DND-41 (cell line): ENCODE measurements at regions not wholly inside any gene's neighbourhood (a gene's known extent, or its start where the extent isn't known, plus 50 kb on each side); places are given as distances from the start of the nearest gene placed in this dataset.

Experiments
- ATAC-seq: fragments of 200-7000 bp; cut with Tn5 transposase; 3 replicates; pipeline ENCODE4 v1.9.1; 2021; ENCODE audit warnings: low read depth; ENCODE audit not compliant: insufficient read depth
- DNase-seq: peaks from one replicate; pipeline ENCODE4 v3.0.0-alpha.2; 2020
- H2AFZ ChIP-seq: 2 replicates; pipeline ENCODE4 v1.6.0; 2012; ENCODE audit warnings: low read depth, low read length
- H3K27ac ChIP-seq: 2 replicates; pipeline ENCODE4 v1.5.1; 2012; ENCODE audit warnings: low read length, inconsistent platforms
- H3K27me3 ChIP-seq: fragments of 200-600 bp; sonication (generic); 2 replicates; pipeline ENCODE4 v1.6.0; 2012; ENCODE audit warnings: low read length, mild to moderate bottlenecking, inconsistent platforms; ENCODE audit not compliant: insufficient read depth, poor library complexity
- H3K36me3 ChIP-seq: 2 replicates; pipeline ENCODE4 v1.5.1; 2012; ENCODE audit warnings: low read length, inconsistent platforms; ENCODE audit not compliant: insufficient read depth
- H3K4me1 ChIP-seq: 2 replicates; pipeline ENCODE4 v1.5.1; 2012; ENCODE audit warnings: mild to moderate bottlenecking, low read length; ENCODE audit not compliant: insufficient read depth
- H3K4me2 ChIP-seq: 2 replicates; pipeline ENCODE4 v1.6.0; 2012; ENCODE audit warnings: mild to moderate bottlenecking, moderate library complexity, low read length, inconsistent platforms; ENCODE audit not compliant: insufficient read depth
- H3K4me3 ChIP-seq, 2 experiments: fragments of 200-600 bp in 1 of 2; shearing (Covaris generic) in 1 of 2; 2 replicates each; pipeline ENCODE4 v1.5.1; 2012 to 2016; ENCODE audit warnings: inconsistent platforms in 2 of 2, low read length in 2 of 2, mild to moderate bottlenecking in 2 of 2, low read depth in 1 of 2, moderate library complexity in 1 of 2
- H3K79me2 ChIP-seq: 2 replicates; pipeline ENCODE4 v1.6.0; 2012; ENCODE audit warnings: low read length, inconsistent platforms; ENCODE audit not compliant: insufficient read depth
- H3K9ac ChIP-seq: 2 replicates; pipeline ENCODE4 v1.6.0; 2012; ENCODE audit warnings: low read depth, mild to moderate bottlenecking, inconsistent platforms, low read length, moderate library complexity
- H3K9me3 ChIP-seq: 2 replicates; pipeline ENCODE4 v1.5.1; 2012; ENCODE audit warnings: low read length, moderate library complexity, mild to moderate bottlenecking, inconsistent platforms; ENCODE audit not compliant: insufficient read depth, severe bottlenecking
- H4K20me1 ChIP-seq: 2 replicates; pipeline ENCODE4 v1.6.0; 2012; ENCODE audit warnings: low read length; ENCODE audit not compliant: insufficient read depth
- EZH2 ChIP-seq: IDR thresholded peaks from 3 replicates; pipeline ENCODE4 v1.6.1; 2012; ENCODE audit warnings: borderline replicate concordance, low read depth, mild to moderate bottlenecking, moderate library complexity, low read length, inconsistent platforms; ENCODE audit not compliant: severe bottlenecking
- TF ChIP-seq, protein P1 (sequence below): IDR thresholded peaks from 2 replicates; pipeline ENCODE4 v1.5.1; 2012; ENCODE audit warnings: borderline replicate concordance, low read length, moderate library complexity, mild to moderate bottlenecking; ENCODE audit not compliant: poor library complexity, severe bottlenecking; ENCODE audit errors: extremely low read depth

DNA sequence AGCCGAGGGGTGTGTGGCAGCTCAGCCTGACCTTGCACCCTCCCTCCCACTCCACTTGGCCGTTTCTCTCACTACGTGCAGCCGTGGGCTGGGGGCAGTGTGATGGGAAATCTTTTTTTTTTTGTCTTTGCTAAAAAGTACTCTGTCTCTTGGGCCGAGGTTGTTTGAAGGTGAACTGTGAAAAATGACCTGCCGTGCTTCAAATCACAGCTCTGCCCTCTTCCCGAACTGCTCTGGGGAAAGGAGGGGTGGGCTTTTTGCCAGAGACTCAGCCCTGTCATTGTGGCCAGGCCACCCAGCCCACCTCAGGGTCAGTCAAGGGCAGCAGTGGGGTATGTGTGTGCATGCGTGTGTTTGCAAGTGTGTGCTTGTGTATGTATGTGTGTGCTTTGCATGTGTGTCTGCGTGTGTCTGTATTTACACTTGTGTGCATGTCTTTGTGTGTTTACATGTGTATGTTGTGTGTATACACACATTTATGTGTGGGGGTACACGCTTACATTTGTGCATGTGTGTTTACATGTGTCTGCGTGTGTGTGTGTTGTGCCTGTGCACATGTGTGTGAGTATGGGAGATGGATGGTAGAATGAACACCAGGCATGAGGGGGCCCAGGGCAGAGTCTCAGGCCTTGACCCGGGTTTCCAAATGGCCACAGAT, 61.3 kb upstream of the HAAO start:
- Histone ChIP-seq H3K27ac (no peak overlapping the region), H3K4me2 (no peak overlapping the region), H2AFZ (no peak overlapping the region), H3K4me3 (no peak overlapping the region), H3K27me3 (no peaks in the 10 kb centered on the region), H3K36me3 (no peaks in the 10 kb centered on the region), H3K9me3 (no peaks in the 10 kb centered on the region), H4K20me1 (no peaks in the 10 kb centered on the region), H3K9ac (no peak overlapping the region), H3K4me1 (no peaks in the 10 kb centered on the region), H3K79me2 (no peaks in the 10 kb centered on the region)
- DNase-seq (no peak), ATAC-seq (no peak)
- TF ChIP-seq, protein P1, sequence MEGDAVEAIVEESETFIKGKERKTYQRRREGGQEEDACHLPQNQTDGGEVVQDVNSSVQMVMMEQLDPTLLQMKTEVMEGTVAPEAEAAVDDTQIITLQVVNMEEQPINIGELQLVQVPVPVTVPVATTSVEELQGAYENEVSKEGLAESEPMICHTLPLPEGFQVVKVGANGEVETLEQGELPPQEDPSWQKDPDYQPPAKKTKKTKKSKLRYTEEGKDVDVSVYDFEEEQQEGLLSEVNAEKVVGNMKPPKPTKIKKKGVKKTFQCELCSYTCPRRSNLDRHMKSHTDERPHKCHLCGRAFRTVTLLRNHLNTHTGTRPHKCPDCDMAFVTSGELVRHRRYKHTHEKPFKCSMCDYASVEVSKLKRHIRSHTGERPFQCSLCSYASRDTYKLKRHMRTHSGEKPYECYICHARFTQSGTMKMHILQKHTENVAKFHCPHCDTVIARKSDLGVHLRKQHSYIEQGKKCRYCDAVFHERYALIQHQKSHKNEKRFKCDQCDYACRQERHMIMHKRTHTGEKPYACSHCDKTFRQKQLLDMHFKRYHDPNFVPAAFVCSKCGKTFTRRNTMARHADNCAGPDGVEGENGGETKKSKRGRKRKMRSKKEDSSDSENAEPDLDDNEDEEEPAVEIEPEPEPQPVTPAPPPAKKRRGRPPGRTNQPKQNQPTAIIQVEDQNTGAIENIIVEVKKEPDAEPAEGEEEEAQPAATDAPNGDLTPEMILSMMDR = no peak
- TF ChIP-seq EZH2 = no peak

DNA sequence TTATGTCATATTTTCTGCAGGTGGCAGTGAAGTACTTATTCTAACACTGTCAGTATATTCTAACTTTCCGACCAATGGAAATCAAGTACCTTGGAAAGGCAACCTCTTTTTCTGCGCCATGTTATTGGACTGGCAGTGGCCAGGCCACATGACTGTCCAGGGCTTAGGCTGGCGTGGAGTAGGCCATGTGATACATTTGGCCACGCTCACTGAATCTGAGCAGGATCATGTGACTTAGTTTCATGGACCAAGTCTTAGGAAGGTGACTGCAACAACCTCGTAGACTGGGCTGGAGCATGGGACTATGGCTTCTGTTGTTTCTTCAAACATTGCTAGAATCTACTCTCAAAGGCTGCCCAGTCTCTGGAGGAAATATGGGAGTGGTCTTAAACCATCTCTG, 60.4 kb upstream of the HAAO start:
- no peaks in the 10 kb centered on the region for H3K9me3 ChIP-seq
- no peaks in the 10 kb centered on the region for H3K4me1 ChIP-seq
- H3K36me3 ChIP-seq = no peaks in the 10 kb centered on the region
- ATAC-seq = no peak
- no peak for TF ChIP-seq EZH2
- TF ChIP-seq, protein P1 = no peak
- H3K4me3 ChIP-seq = no peak overlapping the region
- no peaks in the 10 kb centered on the region for H4K20me1 ChIP-seq
- H2AFZ ChIP-seq = no peak overlapping the region
- H3K4me2 ChIP-seq = no peak overlapping the region
- H3K27ac ChIP-seq = no peak overlapping the region
- H3K79me2 ChIP-seq = no peaks in the 10 kb centered on the region
- no peak overlapping the region for H3K9ac ChIP-seq
- H3K27me3 ChIP-seq = no peaks in the 10 kb centered on the region
- no peak for DNase-seq

DNA sequence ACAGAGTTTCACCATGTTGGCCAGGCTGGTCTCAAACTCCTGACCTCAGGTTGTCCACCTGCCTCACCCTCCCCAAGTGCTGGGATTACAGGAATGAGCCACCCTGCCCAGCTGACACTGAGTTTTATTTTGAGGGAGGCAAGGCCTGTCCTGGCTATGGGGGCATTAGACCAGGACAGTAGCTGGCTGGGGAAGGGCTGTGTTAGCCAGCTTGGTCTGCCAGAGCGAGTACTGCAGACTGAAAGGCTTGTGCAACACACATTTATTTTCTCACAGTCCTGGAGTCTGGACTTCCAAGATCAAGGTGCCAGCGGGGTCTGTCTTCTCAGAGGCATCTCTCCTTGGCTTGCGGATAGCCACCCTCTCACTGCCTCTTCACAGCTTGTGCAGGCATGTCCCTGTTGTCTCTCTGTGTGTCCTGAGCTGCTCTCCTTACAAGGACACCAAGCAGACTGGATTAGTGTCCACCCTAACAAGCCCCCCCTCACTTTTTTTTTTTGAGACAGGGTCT, 59.4 kb upstream of the HAAO start:
- Histone ChIP-seq H3K27me3 (no peaks in the 10 kb centered on the region), H3K4me2 (no peak overlapping the region), H4K20me1 (no peaks in the 10 kb centered on the region), H3K36me3 (no peaks in the 10 kb centered on the region), H3K27ac (no peak overlapping the region), H3K9ac (no peak overlapping the region), H3K4me3 (no peak overlapping the region), H3K4me1 (no peaks in the 10 kb centered on the region), H3K79me2 (no peaks in the 10 kb centered on the region), H3K9me3 (no peaks in the 10 kb centered on the region), H2AFZ (no peak overlapping the region)
- no peak for ATAC-seq
- TF ChIP-seq, protein P1 = no peak
- no peak for TF ChIP-seq EZH2
- DNase-seq = no peak

DNA sequence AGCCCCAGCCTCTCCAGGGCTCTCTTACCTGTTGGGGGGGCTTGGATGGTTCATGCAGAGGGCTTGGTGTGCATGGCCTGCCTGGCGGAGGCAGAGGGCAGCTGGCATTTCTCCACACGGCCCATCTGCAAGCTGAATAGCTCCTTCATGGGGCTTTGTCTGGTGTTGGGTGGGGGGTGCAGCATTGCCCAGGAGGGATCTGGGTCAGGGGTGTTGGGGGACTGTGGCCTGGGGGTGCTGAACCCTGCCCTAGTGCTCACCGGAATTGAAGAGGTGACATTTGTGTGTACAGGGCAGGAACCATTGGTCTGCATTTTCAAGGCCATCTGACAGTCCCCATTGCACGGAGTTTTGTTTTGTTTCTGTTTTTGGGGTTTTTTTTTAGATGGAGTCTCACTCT, 58.8 kb upstream of the HAAO start:
- TF ChIP-seq, protein P1 = no peak
- TF ChIP-seq EZH2 = no peak
- H3K9me3 ChIP-seq = no peaks in the 10 kb centered on the region
- H3K36me3 ChIP-seq = no peaks in the 10 kb centered on the region
- no peak for DNase-seq
- H3K4me1 ChIP-seq = no peaks in the 10 kb centered on the region
- no peak overlapping the region for H2AFZ ChIP-seq
- H3K9ac ChIP-seq = no peak overlapping the region
- H3K27ac ChIP-seq = no peak overlapping the region
- no peak for ATAC-seq
- no peak overlapping the region for H3K4me2 ChIP-seq
- H3K4me3 ChIP-seq = no peak overlapping the region
- H4K20me1 ChIP-seq = no peaks in the 10 kb centered on the region
- H3K79me2 ChIP-seq = no peaks in the 10 kb centered on the region
- no peaks in the 10 kb centered on the region for H3K27me3 ChIP-seq
